ENCODE measurements at regions not wholly inside any gene's neighbourhood (a gene's known extent, or its start where the extent isn't known, plus 50 kb on each side); places are given as distances from the start of the nearest gene placed in this dataset.
"Not testable (repeated sequence)": the region's sequence is repeated elsewhere in the genome, so short reads cannot be mapped to it uniquely, and the experiment has no call there.

DNA sequence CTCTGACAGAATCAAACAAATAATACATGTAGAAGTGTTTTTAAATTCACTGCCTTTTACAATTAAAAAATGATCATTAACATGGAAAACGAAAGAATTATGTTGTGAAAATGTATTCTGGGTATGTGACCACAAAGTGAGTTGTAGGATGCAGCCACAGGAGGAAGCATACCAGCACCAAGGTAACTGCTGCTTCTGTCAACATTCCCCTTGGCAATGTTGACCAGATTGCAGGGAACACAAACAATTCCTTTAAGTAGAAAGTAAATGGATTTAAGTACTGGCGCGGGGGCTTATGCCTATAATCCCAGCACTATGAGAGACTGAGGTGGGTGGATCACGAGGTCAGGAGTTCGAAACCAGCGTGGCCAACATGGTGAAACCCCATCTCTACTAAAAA lies 1877.9 kb upstream of the PCDH7 start:
- intact Hi-C loops (cut with DNase I; ENCODE audit: low total_unique reads), result no loop called here
- DNase-seq (ENCODE audit: low spot score in 2 of 2), result no peak
- no peaks in the 10 kb centered on the region for H3K9me3 ChIP-seq
- H3K4me1 ChIP-seq, result no peaks in the 10 kb centered on the region
- no peaks in the 10 kb centered on the region for H3K36me3 ChIP-seq
- TF ChIP-seq, protein P1, sequence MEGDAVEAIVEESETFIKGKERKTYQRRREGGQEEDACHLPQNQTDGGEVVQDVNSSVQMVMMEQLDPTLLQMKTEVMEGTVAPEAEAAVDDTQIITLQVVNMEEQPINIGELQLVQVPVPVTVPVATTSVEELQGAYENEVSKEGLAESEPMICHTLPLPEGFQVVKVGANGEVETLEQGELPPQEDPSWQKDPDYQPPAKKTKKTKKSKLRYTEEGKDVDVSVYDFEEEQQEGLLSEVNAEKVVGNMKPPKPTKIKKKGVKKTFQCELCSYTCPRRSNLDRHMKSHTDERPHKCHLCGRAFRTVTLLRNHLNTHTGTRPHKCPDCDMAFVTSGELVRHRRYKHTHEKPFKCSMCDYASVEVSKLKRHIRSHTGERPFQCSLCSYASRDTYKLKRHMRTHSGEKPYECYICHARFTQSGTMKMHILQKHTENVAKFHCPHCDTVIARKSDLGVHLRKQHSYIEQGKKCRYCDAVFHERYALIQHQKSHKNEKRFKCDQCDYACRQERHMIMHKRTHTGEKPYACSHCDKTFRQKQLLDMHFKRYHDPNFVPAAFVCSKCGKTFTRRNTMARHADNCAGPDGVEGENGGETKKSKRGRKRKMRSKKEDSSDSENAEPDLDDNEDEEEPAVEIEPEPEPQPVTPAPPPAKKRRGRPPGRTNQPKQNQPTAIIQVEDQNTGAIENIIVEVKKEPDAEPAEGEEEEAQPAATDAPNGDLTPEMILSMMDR (IDR thresholded peaks at IDR 0.05), result no peak
- TF ChIP-seq POLR2AphosphoS5 (IDR thresholded peaks at IDR 0.05) (no peak), POLR2A (IDR thresholded peaks at IDR 0.05) (no peak)
- H3K27ac ChIP-seq, result no peak overlapping the region
- no peaks in the 10 kb centered on the region for H3K27me3 ChIP-seq
- H3K4me3 ChIP-seq, result no peak overlapping the region

DNA sequence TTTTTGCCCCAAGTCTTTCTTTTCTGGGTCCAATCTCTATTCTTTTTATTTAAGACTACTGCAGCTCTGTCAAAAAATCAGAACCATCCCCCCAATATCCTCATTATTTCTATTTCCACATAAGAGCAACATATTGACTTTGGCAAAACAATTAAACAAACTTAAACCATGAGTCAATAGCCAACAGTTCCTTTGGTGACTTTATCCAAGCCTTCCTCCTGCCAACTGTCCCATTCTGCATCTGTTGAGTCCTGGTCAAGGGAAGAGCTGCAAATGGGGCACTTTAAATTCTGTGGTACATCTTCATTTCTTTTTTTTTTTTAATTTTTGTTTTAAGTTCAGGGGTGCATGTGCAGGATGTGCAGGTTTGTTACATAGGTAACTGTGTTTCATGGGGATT lies 1875.0 kb upstream of the PCDH7 start:
- H3K27me3 ChIP-seq, result no peaks in the 10 kb centered on the region
- H3K27ac ChIP-seq, result no peak overlapping the region
- H3K4me3 ChIP-seq, result no peak overlapping the region
- H3K36me3 ChIP-seq, result no peaks in the 10 kb centered on the region
- TF ChIP-seq, protein P1 (IDR thresholded peaks at IDR 0.05), result no peak
- no peak for TF ChIP-seq POLR2AphosphoS5 (IDR thresholded peaks at IDR 0.05)
- no peak for TF ChIP-seq POLR2A (IDR thresholded peaks at IDR 0.05)
- intact Hi-C loops (cut with DNase I; ENCODE audit: low total_unique reads), result no loop called here
- no peaks in the 10 kb centered on the region for H3K4me1 ChIP-seq
- H3K9me3 ChIP-seq, result no peaks in the 10 kb centered on the region
- DNase-seq (ENCODE audit: low spot score in 2 of 2), result no peak

DNA sequence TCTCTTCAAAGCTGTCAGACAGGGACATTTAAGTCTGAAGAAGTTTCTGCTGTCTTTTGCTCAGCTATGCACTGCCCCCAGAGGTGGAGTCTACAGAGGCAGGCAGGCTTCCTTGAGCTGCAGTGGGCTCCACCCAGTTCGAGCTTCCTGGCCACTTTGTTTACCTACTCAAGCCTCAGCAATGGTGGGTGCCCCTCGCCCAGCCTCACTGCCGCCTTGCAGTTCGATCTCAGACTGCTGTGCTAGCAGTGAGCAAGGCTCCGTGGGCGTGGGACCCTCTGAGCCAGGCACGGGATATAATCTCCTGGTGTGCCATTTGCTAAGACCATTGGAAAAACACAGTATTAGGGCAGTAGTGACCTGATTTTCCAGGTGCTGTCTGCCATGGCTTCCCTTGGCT lies 1863.1 kb upstream of the PCDH7 start:
- H3K4me3 ChIP-seq; H3K27ac ChIP-seq; DNase-seq (ENCODE audit: low spot score in 2 of 2); H3K27me3 ChIP-seq; H3K4me1 ChIP-seq; H3K36me3 ChIP-seq; intact Hi-C loops (cut with DNase I; ENCODE audit: low total_unique reads): not testable (repeated sequence)
- H3K9me3 ChIP-seq, result peaks cover 6 to 12% of the 10 kb centered on the region in 2 donors

GRCh38 chr4:28868841-28869240 lies 1851.3 kb upstream of the PCDH7 start:
- intact Hi-C loops (cut with DNase I; ENCODE audit: low total_unique reads), result no loop called here
- Histone ChIP-seq H3K36me3 (no peaks in the 10 kb centered on the region), H3K4me1 (no peaks in the 10 kb centered on the region), H3K27ac (no peak overlapping the region), H3K9me3 (no peaks in the 10 kb centered on the region), H3K4me3 (no peak overlapping the region), H3K27me3 (no peaks in the 10 kb centered on the region)
- DNase-seq (ENCODE audit: low spot score in 2 of 2), result no peak
- TF ChIP-seq POLR2AphosphoS5 (IDR thresholded peaks at IDR 0.05) (no peak), POLR2A (IDR thresholded peaks at IDR 0.05) (no peak)
- TF ChIP-seq, protein P1 (IDR thresholded peaks at IDR 0.05), result no peak

GRCh38 chr4:28879178-28879577 lies 1841.0 kb upstream of the PCDH7 start:
- intact Hi-C loops (cut with DNase I; ENCODE audit: low total_unique reads), result no loop called here

More at GRCh38 chr4:28879178-28879577, 1841.0 kb upstream of the PCDH7 start:
- Histone ChIP-seq H3K27ac (no peak overlapping the region), H3K9me3 (no peaks in the 10 kb centered on the region), H3K27me3 (no peaks in the 10 kb centered on the region), H3K4me3 (no peak overlapping the region), H3K36me3 (no peaks in the 10 kb centered on the region), H3K4me1 (no peaks in the 10 kb centered on the region)
- TF ChIP-seq, protein P1 (IDR thresholded peaks at IDR 0.05), result no peak
- no peak for TF ChIP-seq POLR2A (IDR thresholded peaks at IDR 0.05)
- TF ChIP-seq POLR2AphosphoS5 (IDR thresholded peaks at IDR 0.05), result no peak
- no peak for DNase-seq (ENCODE audit: low spot score in 2 of 2)
